ENCODE measurements at regions not wholly inside any gene's neighbourhood (a gene's known extent, or its start where the extent isn't known, plus 50 kb on each side); places are given as distances from the start of the nearest gene placed in this dataset.

- no peak for DNase-seq
Measured at GRCh38 chr10:43825421-43825820, 176.7 kb upstream of the ZNF32 start.

DNA sequence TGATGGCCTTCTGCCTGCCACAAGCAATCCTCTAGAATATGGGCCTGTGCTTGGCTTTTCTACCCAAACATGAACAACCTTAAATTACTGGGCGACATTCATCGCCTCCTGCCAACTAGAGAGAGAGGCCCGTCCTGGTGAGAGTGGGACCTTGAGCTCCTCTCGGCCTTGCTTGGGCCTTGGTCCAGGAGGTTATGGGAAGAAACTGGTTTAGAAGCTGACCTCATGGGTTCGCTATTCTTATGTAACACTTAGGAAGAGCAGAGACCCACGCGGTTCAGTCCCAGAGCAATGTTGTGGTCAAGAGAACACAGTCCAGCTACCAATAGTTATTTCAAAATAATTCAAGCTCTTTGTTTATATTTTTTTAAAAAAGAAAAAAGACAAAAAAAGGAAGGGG is 176.3 kb upstream of the ZNF32 start:
- no peak for DNase-seq

DNA sequence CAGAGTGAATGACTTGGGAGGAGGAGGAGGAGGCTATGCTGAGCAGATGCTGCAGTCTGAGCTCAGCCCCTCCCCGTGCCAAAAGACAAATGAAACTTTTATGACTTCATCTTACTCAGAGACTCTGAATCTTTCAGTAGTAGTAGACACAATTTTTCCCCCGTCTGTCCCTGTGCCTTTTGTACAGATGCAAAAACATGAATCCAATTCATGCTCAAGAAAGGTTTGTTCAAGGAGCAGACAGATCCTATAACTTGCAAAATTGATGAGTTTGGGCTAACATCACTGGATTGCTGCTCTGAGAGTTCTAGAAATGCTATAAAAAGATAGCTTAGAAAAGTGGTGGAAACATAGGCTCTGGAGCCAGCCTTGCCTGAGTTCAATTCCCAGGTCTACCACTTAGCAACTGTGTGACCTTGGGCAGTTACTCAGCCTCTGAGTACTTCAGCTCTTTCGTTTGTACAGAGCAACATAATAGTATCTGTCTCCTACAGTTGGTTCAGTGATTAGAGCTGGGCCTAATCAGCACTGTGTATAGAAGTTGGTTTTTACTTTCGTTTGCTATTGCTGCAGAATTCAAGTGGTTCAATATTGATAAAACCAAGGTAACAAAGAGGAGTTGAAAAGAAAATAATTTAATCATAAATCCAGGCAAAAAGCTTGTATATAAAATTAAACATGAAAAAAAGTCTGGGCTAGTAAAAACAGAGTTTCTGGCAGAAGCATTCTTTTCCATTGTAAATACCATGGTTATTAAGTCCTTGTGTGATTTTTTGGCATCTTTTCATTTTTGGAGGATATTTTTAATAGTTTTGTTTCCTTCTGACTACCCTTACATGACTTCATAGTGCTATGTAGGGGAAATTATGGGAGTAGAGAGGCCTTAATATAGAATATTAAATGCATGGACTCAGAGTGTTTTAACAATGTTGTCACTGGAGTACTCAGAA is 174.2 kb upstream of the ZNF32 start:
- no peak for DNase-seq

GRCh38 chr10:43821103-43821502 is 172.4 kb upstream of the ZNF32 start:
- DNase-seq: no peak

DNA sequence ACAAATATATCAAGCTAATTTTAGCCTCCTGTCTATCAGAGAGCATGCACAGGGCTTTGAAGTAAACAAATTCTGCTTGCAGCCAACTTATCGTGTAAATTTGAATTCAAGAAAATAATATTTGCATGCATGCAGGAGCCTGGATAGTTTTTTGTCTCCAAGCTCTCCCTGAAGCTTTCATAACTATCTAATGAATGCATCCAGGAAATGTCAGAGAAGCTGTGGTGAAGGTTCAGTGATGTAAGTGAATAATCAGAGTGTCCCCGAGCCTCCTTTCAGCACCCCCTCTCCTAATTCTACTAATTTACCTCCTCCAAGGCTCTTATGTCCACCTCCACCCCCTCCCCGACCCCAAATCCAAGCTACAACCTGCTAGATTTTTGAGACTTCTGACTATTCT is 172.0 kb upstream of the ZNF32 start:
- peak; percentile 22 for DNase-seq

- DNase-seq: no peak
Measured at GRCh38 chr10:43819464-43820230, 171.0 kb upstream of the ZNF32 start.

DNA sequence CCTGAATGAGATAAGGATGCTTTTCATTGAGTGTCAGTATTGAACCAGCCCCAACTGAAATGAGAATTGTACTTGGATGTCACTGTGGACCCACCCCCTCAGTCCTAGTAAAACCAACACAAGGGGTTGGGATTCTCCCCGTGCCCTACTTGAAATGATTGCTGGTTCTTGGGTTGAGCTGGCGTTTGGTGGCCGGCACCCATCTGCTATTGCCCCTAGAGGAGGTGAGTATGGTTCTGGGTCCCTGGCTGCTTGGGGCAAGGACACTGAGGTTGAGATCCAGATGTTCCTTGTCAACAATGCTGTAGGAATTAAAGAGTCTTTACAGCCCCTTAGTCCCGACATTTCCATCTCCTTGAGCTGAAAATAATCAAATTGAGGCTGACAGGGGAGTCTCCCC is 170.0 kb upstream of the ZNF32 start:
- no peak for DNase-seq

DNA sequence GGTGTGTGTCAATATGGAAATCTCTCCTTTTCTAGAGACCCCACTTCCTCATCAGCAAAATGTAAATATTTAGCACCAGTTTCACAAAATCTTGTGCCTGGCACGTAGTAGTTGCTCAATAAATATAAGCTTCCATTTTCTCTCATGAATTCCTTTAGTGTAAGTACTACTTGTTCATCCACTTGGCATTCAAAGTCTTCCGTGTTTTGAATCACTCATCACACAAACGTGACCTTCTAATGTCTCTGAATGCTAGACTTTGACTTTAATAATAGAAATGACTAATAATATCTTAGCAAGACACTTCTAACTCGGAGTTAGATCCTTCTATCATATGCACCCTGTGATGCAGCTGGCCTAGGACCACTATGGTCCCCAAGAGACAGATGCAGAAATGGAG is 168.7 kb upstream of the ZNF32 start:
- no peak for DNase-seq

DNA sequence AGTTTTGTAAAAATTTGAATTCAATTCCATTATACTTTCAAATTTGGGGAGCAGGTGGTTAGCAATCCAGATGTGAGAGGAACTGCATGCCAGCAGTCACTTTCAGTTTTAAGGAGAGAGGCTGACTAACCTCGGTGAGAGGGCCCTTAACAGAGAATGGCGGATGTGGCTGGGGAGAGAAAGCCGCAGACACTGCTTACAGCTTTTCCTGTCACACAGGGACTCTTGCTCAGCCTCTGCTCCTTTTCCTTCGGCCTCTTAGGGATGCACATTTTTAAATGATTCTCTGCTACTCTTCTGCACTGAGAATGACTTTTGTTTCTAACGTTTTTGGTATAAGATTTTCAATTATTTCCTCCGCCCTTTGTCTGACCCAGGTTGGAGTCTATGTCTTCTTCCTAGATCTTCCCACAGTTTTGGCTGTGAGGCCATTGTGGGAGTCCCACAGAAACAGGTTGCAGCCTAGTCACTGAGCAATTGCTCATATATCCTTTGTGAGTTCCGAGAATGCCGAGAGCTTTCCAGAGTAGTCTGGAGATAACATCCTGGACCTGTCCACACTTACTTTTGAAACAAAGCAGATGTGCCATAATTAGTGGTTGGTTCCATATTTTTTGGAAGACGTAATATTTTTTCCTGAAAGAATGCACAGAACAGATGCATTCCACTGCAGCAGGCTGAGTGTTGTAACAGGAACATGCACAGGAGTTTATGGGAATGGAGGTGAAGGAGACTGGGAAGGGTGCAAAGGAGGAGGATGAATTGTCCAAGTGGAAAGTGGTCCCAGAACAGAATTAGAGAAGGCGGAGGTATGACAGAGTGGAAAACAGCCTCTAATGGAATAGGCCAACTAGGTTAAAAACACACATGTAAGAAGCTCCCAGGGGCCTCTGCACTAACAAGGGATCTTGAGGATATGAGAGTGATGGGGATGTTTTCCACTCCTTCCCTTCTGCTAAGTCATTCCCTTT is 168.0 kb upstream of the ZNF32 start:
- no peak for DNase-seq

DNA sequence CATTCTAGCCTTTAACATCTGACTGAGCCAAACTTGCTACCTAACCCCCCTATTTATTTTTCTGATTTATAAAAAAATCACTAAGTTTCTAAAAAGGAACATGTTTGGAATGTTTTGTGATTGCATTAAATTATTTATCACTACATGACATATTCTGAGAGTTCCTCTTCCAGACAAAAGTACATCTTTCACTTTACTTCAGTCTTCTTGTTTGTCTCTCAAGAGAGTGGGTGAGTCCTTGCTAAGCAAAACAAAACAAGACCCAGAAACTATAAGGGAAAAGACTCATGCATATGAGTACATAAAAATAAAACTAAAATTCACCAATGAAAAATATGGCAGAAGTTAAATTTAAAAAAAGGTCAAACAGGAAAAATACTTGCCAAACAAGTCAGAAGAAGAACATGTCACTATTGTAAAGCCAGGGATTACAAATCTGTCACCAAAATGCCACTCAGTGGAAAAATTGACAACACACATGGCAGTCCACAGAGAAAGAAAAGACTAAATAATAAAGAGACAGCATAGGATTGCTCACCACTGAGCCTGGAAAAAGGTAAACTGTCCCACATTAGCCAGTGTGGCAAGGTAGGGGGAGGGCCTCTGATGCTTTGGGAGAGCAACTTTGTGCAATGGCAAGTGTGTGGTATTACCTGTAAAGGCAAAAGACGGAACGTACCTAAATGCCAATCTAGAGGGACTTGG is 166.7 kb upstream of the ZNF32 start:
- no peak for DNase-seq

- no peak for DNase-seq
Measured at GRCh38 chr10:43814663-43815062, 166.0 kb upstream of the ZNF32 start.

DNA sequence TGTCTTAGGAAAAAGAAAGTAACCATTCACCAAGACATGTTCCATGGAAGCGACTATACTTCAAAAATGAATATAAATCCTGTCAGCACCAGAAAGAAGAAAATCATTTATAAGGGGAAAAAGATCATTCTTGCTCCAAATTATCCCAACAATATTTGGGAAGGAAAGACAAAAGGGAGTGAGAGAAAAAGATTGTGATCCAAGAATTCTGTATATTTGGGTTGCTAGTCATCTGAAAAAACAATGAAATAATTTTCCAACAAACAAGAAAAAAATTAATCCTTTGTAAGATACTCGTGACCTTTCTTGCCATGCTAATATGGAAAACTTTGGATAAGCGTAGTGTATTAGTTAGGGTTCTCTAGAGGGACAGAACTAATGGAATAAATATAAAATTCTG is 163.2 kb upstream of the ZNF32 start:
- no peak for DNase-seq

DNA sequence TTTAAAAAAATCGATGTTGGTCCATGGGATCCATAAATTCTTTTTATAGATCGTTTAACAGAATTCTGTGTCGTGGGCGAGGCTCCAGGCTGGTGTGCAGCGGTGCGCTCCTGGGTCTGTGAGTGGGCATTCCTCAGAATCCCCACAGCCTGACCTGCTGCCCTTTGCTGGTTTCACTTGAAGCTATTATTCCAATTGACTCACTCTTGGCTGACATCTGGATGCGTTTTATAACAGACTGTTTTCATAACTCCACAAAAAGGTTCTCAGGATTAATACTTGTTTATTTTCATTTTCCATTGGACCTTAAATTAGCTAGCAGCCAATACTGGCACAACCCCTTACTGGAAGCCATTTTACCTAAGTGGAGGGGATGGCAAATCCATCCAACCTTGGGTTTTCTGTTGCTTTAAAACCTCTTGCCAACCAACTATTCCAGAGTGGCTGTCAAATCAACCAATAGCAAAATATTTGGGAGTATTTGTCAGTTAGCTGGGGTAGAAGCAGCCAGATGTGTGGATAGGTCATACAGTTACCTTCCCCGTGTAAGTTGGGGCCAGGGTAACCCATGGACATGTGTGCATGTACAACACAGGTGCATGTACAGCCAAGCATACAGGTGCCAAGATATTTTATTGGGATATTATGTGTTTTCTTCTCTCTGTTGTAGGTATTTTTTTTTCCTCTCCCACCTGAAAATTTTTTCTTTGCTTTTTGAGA is 160.7 kb upstream of the ZNF32 start:
- no peak for DNase-seq

DNA sequence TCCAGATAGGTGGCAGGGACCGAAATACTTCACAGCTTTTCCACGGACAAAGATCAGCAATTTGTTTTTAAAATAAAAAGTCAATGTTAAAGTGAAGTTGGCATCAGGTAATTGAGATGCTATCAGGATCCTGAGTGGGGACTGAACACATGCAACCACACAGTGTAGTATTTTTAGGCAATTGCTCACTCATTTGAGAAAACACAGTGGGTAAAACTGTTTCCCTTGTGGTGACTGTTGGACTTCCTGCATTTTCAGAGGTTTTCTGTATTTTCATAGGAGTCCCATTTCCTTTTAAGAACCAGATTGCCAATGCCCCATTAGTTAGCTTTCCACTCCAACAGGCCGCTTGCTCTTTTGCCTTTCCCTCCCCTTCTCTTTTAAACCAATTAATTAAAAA is 159.5 kb upstream of the ZNF32 start:
- no peak for DNase-seq

- DNase-seq: no peak
Measured at GRCh38 chr10:43806831-43807640, 158.4 kb upstream of the ZNF32 start.

- no peak for DNase-seq
Measured at GRCh38 chr10:43803791-43804190, 155.1 kb upstream of the ZNF32 start.

- no peak for DNase-seq
Measured at GRCh38 chr10:43802988-43803696, 154.5 kb upstream of the ZNF32 start.

- no peak for DNase-seq
Measured at GRCh38 chr10:43801626-43802025, 152.9 kb upstream of the ZNF32 start.

- no peak for DNase-seq
Measured at GRCh38 chr10:43801140-43801539, 152.5 kb upstream of the ZNF32 start.

DNA sequence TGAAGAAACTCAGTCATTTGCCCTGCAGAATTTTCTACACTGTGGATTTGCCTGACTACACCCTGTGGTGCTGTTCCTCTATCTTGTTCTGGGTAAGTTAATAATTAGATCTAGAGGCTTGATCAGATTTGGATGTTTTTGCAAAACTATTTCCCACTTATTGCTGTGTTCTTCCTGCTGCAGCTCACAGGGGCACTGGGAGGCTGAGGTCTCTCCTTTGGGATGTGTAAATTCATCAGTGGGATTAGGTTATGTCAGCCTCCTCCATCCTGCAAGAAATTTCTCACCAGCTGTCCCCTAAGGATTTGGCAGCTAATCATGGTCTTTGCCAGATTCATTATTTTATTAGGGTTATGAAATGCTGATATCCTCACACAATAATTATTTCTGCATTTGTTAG is 148.1 kb upstream of the ZNF32 start:
- no peak for DNase-seq

Data from NCI-H526 treated with DMSO at 0.1 percent for 48 hours (cell line).